Endothelial cell of umbilical vein (primary cell): ENCODE measurements at regions not wholly inside any gene's neighbourhood (a gene's known extent, or its start where the extent isn't known, plus 50 kb on each side); places are given as distances from the start of the nearest gene placed in this dataset.

ENCODE experiments used
- BruUV-seq: library from RNA; stranded (reverse); fragments of 400-500 nt; replicated peaks from 2 replicates; lab custom pipeline; 2021; lab: Mats Ljungman, UMichigan
- CTCF ChIA-PET: fragments of 300-600, 350-600 bp; sonication (Branson Sonifier 250); formaldehyde crosslinking; loops from one replicate; lab custom pipeline; 2021; ENCODE audit warnings: antibody characterized with exemption, inconsistent platforms; lab: Charles Lee
- POLR2A ChIA-PET: fragments of 300-600, 350-600 bp; sonication (Branson Sonifier 250); formaldehyde crosslinking; loops from one replicate; lab custom pipeline; 2021; ENCODE audit warnings: antibody characterized with exemption, inconsistent platforms; lab: Charles Lee
- DNase-seq: peaks from one replicate; pipeline ENCODE4 v3.0.0-alpha.2; 2011; ENCODE audit warnings: low read depth, low spot score
- FAIRE-seq: peaks from 2 replicates; lab custom pipeline; 2011; peaks lifted over from hg19 to GRCh38; lab: Jason Lieb, UNC
- H2AFZ ChIP-seq: 2 replicates; pipeline ENCODE4 v1.6.0; 2012; ENCODE audit warnings: low read depth, low read length, control low read depth, inconsistent platforms
- H3K27ac ChIP-seq: 2 replicates; pipeline ENCODE4 v1.5.1; 2011; ENCODE audit warnings: low read depth, mild to moderate bottlenecking, control low read depth, low read length, moderate library complexity; ENCODE audit not compliant: insufficient read depth
- H3K27me3 ChIP-seq, 2 experiments: 2 replicates each; pipeline versions ENCODE4 v1.6.0 to v1.6.1; 2011; ENCODE audit warnings: low read length in 2 of 2, mixed read lengths in 1 of 2; ENCODE audit not compliant: control insufficient read depth in 2 of 2, insufficient read depth in 2 of 2
- H3K36me3 ChIP-seq, 2 experiments: 2 replicates in 1 of 2; 3 replicates in 1 of 2; pipeline ENCODE4 v1.5.1; 2011; ENCODE audit warnings: low read length in 2 of 2, mild to moderate bottlenecking in 1 of 2, moderate library complexity in 1 of 2; ENCODE audit not compliant: control insufficient read depth in 2 of 2, insufficient read depth in 2 of 2; ENCODE audit errors: extremely low read depth in 1 of 2
- H3K4me1 ChIP-seq: 3 replicates; pipeline ENCODE4 v1.5.1; 2011; ENCODE audit warnings: mild to moderate bottlenecking, low read length; ENCODE audit not compliant: control insufficient read depth, insufficient read depth; ENCODE audit errors: extremely low read depth
- H3K4me2 ChIP-seq: 2 replicates; pipeline ENCODE4 v1.6.1; 2011; ENCODE audit warnings: low read length, control low read depth, mixed read lengths; ENCODE audit not compliant: insufficient read depth
- H3K4me3 ChIP-seq, 3 experiments: fragments of 200-600 bp in 1 of 3; sonication (generic), shearing (Covaris generic) in 1 of 3; replicated peaks in 1 of 3; 2 replicates each; pipeline ENCODE4 v1.5.1; 2011 to 2016; ENCODE audit warnings: control low read depth in 3 of 3, low read length in 3 of 3, mild to moderate bottlenecking in 2 of 3, inconsistent platforms in 1 of 3, low read depth in 1 of 3, moderate library complexity in 1 of 3; ENCODE audit not compliant: insufficient read depth in 1 of 3
- H3K79me2 ChIP-seq: 2 replicates; pipeline ENCODE4 v1.6.0; 2012; ENCODE audit warnings: low read length, inconsistent platforms; ENCODE audit not compliant: control insufficient read depth, insufficient read depth
- H3K9ac ChIP-seq: replicated peaks from 2 replicates; pipeline ENCODE3; 2011; ENCODE audit warnings: low read length, control low read depth; ENCODE audit not compliant: insufficient read depth; ENCODE audit errors: extremely low read depth
- H3K9me1 ChIP-seq: replicated peaks from 3 replicates; pipeline ENCODE4 v1.6.0; 2011; ENCODE audit warnings: mild to moderate bottlenecking, low read length; ENCODE audit not compliant: control insufficient read depth, insufficient read depth; ENCODE audit errors: extremely low read depth
- H3K9me3 ChIP-seq: replicated peaks from 2 replicates; pipeline ENCODE4 v1.5.1; 2012; ENCODE audit warnings: low read length, inconsistent platforms; ENCODE audit not compliant: control insufficient read depth, insufficient read depth
- H4K20me1 ChIP-seq: replicated peaks from 2 replicates; pipeline ENCODE3; 2011; ENCODE audit warnings: mild to moderate bottlenecking, low read length; ENCODE audit not compliant: control insufficient read depth, insufficient read depth; ENCODE audit errors: extremely low read depth
- EZH2 ChIP-seq: IDR thresholded peaks from 2 replicates; pipeline ENCODE4 v1.6.1; 2012; ENCODE audit warnings: borderline replicate concordance, low read depth, mild to moderate bottlenecking, moderate library complexity, low read length, inconsistent platforms; ENCODE audit not compliant: severe bottlenecking
- FOS ChIP-seq: IDR thresholded peaks from 2 replicates; pipeline ENCODE4 v1.6.1; 2011; ENCODE audit warnings: mild to moderate bottlenecking, low read length, moderate library complexity, borderline replicate concordance; ENCODE audit not compliant: insufficient read depth
- GATA2 ChIP-seq: IDR thresholded peaks from 2 replicates; pipeline ENCODE4 v1.7.0; 2011; ENCODE audit warnings: low read depth, mild to moderate bottlenecking, moderate library complexity, mixed read lengths, low read length; ENCODE audit not compliant: insufficient read length, insufficient read depth
- JUN ChIP-seq: IDR thresholded peaks from 2 replicates; pipeline ENCODE4 v1.6.1; 2011; ENCODE audit warnings: borderline replicate concordance, low read depth; ENCODE audit not compliant: insufficient read length, insufficient read depth
- MAX ChIP-seq: IDR thresholded peaks from 2 replicates; pipeline ENCODE4 v1.6.1; 2011; ENCODE audit not compliant: insufficient read depth, insufficient read length
- MYC ChIP-seq: IDR thresholded peaks from one replicate; pipeline ENCODE4 v1.6.1; 2011; ENCODE audit warnings: mild to moderate bottlenecking, low read depth, low read length
- POLR2A ChIP-seq: IDR thresholded peaks from 2 replicates; pipeline ENCODE4 v1.6.1; 2012; ENCODE audit warnings: low read depth, mild to moderate bottlenecking, control low read depth, low read length
- POLR2AphosphoS5 ChIP-seq: IDR thresholded peaks from 2 replicates; pipeline ENCODE4 v1.6.1; 2012; ENCODE audit warnings: low read depth, mild to moderate bottlenecking, control low read depth, low read length, moderate library complexity; ENCODE audit not compliant: insufficient read depth
- dilution Hi-C: fragments of 300-500 bp; cut with MboI; formaldehyde crosslinking; loops from one replicate; pipeline ENCODE4 v1.15.0; 2019; ENCODE audit warnings: low sequenced_read_pairs; ENCODE audit not compliant: extremely low pct_ligation_motif_present
- intact Hi-C: fragments of 100-400 bp; cut with micrococcal nuclease; formaldehyde crosslinking; loops from one replicate; pipeline ENCODE4 v1.10.0; 2022
- TF ChIP-seq, protein P1 (sequence below), 2 donors: IDR thresholded peaks; 1 replicate in 1 of 2; 2 replicates in 1 of 2; pipeline ENCODE4 v1.5.1; 2011; ENCODE audit warnings: low read length in 2 of 2, mild to moderate bottlenecking in 2 of 2, moderate library complexity in 2 of 2, control low read depth in 1 of 2, inconsistent platforms in 1 of 2, low read depth in 1 of 2; ENCODE audit not compliant: insufficient read depth in 1 of 2; ENCODE audit errors: extremely low read depth in 1 of 2

- ChIA-PET POLR2A (no interaction called here), CTCF (no interaction called here)
- Histone ChIP-seq H2AFZ (no peak overlapping the region), H3K4me3 (no peak overlapping the region), H3K9me1 (no peaks in the 10 kb centered on the region), H3K9ac (no peak overlapping the region), H3K9me3 (no peaks in the 10 kb centered on the region), H3K27me3 (no peaks in the 10 kb centered on the region), H3K27ac (no peak overlapping the region), H4K20me1 (no peaks in the 10 kb centered on the region), H3K4me2 (no peak overlapping the region), H3K79me2 (no peaks in the 10 kb centered on the region), H3K4me1 (no peaks in the 10 kb centered on the region), H3K36me3 (no peaks in the 10 kb centered on the region)
- no peak for TF ChIP-seq GATA2
- TF ChIP-seq JUN: no peak
- TF ChIP-seq, protein P1, sequence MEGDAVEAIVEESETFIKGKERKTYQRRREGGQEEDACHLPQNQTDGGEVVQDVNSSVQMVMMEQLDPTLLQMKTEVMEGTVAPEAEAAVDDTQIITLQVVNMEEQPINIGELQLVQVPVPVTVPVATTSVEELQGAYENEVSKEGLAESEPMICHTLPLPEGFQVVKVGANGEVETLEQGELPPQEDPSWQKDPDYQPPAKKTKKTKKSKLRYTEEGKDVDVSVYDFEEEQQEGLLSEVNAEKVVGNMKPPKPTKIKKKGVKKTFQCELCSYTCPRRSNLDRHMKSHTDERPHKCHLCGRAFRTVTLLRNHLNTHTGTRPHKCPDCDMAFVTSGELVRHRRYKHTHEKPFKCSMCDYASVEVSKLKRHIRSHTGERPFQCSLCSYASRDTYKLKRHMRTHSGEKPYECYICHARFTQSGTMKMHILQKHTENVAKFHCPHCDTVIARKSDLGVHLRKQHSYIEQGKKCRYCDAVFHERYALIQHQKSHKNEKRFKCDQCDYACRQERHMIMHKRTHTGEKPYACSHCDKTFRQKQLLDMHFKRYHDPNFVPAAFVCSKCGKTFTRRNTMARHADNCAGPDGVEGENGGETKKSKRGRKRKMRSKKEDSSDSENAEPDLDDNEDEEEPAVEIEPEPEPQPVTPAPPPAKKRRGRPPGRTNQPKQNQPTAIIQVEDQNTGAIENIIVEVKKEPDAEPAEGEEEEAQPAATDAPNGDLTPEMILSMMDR (IDR thresholded peaks at IDR 0.05; ENCODE audit: extremely low read depth in 1 of 2, insufficient read depth in 1 of 2, low read depth in 1 of 2, low read length in 2 of 2): no peak
- no peak for TF ChIP-seq POLR2AphosphoS5
- no peak for TF ChIP-seq FOS
- no peak for TF ChIP-seq EZH2
- no peak for TF ChIP-seq MAX
- TF ChIP-seq POLR2A: no peak
- TF ChIP-seq MYC: no peak
- dilution Hi-C loops: no loop called here
- BruUV-seq: no TSS peak
- FAIRE-seq (no peak), DNase-seq (no peak)
- intact Hi-C loops: no loop called here
Measured at GRCh38 chr2:163389838-163390237, 346.0 kb downstream of the FIGN start.
